Immature natural killer cell (primary cell): ENCODE measurements at regions not wholly inside any gene's neighbourhood (a gene's known extent, or its start where the extent isn't known, plus 50 kb on each side); places are given as distances from the start of the nearest gene placed in this dataset.

ENCODE experiments used
- DNase-seq, 3 donors: peaks; one replicate each; pipeline ENCODE4 v3.0.0; 2022; ENCODE audit warnings: mixed read lengths in 1 of 3
- H3K27ac Mint-ChIP-seq, 6 donors: one replicate each; pipeline ENCODE4 v1.8.0; 2020; ENCODE audit warnings: mixed read lengths in 6 of 6, mild to moderate bottlenecking in 5 of 6, inconsistent platforms in 4 of 6, moderate library complexity in 3 of 6
- H3K27me3 Mint-ChIP-seq, 3 donors: one replicate each; pipeline ENCODE4 v1.8.0; 2020 to 2021; ENCODE audit warnings: low read depth in 3 of 3, mild to moderate bottlenecking in 3 of 3, mixed read lengths in 3 of 3, moderate library complexity in 3 of 3, inconsistent platforms in 1 of 3
- H3K36me3 Mint-ChIP-seq, 3 donors: one replicate each; pipeline ENCODE4 v1.8.0; 2020; ENCODE audit warnings: mixed read lengths in 3 of 3, inconsistent platforms in 2 of 3, mild to moderate bottlenecking in 2 of 3
- H3K4me1 Mint-ChIP-seq, 2 donors: one replicate each; pipeline ENCODE4 v1.8.0; 2020; ENCODE audit warnings: inconsistent platforms in 2 of 2, mild to moderate bottlenecking in 2 of 2, mixed read lengths in 2 of 2, moderate library complexity in 1 of 2
- H3K4me3 Mint-ChIP-seq, 5 donors: one replicate each; pipeline ENCODE4 v1.8.0; 2020; ENCODE audit warnings: mild to moderate bottlenecking in 5 of 5, mixed read lengths in 5 of 5, inconsistent platforms in 3 of 5, moderate library complexity in 3 of 5
- H3K9me3 Mint-ChIP-seq, 6 donors: one replicate each; pipeline ENCODE4 v1.8.0; 2020; ENCODE audit warnings: mild to moderate bottlenecking in 6 of 6, mixed read lengths in 6 of 6, inconsistent platforms in 4 of 6, moderate library complexity in 3 of 6

DNA sequence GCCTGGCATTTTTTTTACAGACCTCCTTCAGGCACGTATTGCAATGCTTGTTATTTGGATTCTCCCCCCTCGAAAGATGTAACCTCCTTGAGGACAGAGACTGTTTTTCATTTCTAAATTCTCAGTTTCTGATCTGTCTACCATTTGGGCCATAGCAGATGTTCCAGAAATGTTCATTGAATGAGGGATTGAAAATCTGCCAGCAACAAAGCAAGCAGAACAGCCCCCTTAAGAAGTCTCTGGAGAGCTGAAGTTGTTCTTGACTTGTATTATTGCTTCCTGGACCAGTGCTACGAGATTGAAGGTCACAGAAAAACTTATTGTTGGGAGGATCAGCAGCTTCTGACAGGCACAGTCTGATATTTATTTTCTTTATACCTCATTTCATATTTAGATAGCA is 355.5 kb downstream of the EPHA4 start:
- H3K36me3 Mint-ChIP-seq: no peaks in the 10 kb centered on the region
- no peak overlapping the region for H3K27ac Mint-ChIP-seq
- H3K4me3 Mint-ChIP-seq: no peak overlapping the region
- H3K27me3 Mint-ChIP-seq: peaks cover 1 to 5% (median 1%) of the 10 kb centered on the region in 3 donors
- peaks cover 0 to 2% (median 0%) of the 10 kb centered on the region in 6 donors for H3K9me3 Mint-ChIP-seq
- H3K4me1 Mint-ChIP-seq: no peaks in the 10 kb centered on the region
- DNase-seq: no peak

DNA sequence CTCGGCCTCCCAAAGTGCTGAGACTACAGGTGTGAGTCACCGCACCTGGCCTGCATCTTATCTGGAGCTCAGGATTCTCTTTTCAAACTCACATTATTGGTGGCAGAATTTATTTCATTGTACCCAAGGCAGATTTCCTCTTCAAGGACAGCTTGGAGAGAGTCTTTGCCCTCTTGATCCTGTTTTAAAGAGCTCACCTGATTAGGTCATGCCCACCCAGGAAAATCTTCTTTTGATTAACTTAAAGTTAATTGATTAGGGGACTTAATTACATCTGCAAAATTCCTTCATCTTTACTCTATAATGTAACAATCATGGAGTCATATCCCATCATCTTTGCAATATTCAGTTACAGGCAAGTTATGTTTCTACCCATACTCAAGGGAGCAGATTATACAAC is 346.4 kb downstream of the EPHA4 start:
- Mint-ChIP-seq H3K4me1 (no peaks in the 10 kb centered on the region), H3K36me3 (no peaks in the 10 kb centered on the region), H3K27ac (no peak overlapping the region), H3K9me3 (no peaks in the 10 kb centered on the region), H3K4me3 (no peak overlapping the region), H3K27me3 (peaks cover 0 to 5% (median 2%) of the 10 kb centered on the region in 3 donors)
- no peak for DNase-seq

DNA sequence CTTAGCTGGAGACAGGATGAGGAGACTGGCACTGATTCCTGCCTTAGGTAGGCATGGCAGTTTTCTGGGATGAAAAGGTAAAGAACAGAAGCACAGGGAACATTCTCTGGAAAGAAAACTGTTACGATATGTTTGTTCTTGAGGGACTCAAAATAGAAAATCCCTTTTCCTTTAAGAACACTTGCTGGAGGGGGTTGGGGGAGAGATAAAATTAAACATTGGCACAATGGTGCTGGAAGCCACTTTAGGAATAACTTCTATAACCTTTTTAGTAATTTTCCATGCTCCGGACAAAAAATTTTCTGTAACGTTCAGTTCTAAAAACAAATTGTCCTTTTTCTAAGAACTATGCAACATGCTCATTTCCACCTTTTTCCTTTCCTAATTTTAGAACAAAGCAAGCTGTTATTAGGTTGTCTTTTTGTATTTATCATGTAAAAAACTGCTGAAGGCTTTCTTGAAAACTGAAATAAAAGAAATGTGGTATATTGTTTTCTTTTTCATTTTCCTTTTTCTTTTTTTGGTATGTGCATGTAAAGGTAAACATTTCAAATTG is 343.8 kb downstream of the EPHA4 start:
- Mint-ChIP-seq H3K4me1 (no peaks in the 10 kb centered on the region), H3K27me3 (peaks cover 0 to 5% (median 0%) of the 10 kb centered on the region in 3 donors), H3K36me3 (no peaks in the 10 kb centered on the region), H3K9me3 (no peaks in the 10 kb centered on the region), H3K4me3 (no peak overlapping the region), H3K27ac (no peak overlapping the region)
- no peak for DNase-seq

DNA sequence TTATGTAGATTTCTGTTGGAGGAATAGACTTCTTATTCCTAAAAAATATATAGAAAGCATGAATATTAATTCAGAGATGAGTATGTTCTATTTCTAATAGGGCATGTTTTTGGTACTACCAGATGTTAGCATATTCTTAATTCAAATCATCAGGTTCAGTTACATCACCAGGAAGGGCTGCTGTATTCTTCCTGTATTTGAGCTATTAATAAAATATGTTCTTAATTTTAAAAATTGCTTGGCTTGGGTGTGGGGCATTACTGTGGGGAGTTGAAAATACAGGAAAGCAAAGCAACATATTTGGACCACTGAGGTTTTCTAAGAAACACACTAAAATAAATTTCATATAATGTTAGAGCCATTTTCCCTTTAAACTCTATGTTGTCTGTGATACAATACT is 343.0 kb downstream of the EPHA4 start:
- Mint-ChIP-seq H3K27me3 (peaks cover 0 to 5% (median 0%) of the 10 kb centered on the region in 3 donors), H3K4me1 (no peaks in the 10 kb centered on the region), H3K4me3 (no peak overlapping the region)

DNA sequence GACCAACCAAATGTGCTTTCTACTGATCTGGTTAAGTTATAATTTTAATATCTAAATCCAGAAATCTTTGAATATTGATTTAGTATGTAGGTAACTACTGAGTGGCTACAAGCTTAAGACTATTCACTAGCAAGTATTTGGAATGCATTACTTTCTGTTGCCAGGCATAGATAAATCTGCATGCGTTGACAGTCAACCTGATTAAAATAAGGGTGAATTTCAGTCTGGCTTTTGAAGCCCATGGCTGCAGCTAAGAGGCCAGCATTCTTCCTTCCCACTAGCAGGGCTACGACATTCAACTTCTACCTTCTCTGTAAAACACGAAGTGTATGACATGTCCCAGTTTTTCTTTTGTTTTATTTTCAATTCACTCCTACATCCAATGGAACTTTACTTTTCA is 340.6 kb downstream of the EPHA4 start:
- H3K4me1 Mint-ChIP-seq: no peaks in the 10 kb centered on the region
- DNase-seq: no peak
- H3K9me3 Mint-ChIP-seq: no peaks in the 10 kb centered on the region
- H3K4me3 Mint-ChIP-seq: no peak overlapping the region
- H3K27ac Mint-ChIP-seq: no peak overlapping the region
- H3K27me3 Mint-ChIP-seq: peaks cover 0 to 9% (median 0%) of the 10 kb centered on the region in 3 donors
- H3K36me3 Mint-ChIP-seq: no peaks in the 10 kb centered on the region

More for the DNA sequence above, 343.0 kb downstream of the EPHA4 start:
- H3K27ac Mint-ChIP-seq: no peak overlapping the region
- H3K9me3 Mint-ChIP-seq: no peaks in the 10 kb centered on the region
- DNase-seq: no peak
- no peaks in the 10 kb centered on the region for H3K36me3 Mint-ChIP-seq

DNA sequence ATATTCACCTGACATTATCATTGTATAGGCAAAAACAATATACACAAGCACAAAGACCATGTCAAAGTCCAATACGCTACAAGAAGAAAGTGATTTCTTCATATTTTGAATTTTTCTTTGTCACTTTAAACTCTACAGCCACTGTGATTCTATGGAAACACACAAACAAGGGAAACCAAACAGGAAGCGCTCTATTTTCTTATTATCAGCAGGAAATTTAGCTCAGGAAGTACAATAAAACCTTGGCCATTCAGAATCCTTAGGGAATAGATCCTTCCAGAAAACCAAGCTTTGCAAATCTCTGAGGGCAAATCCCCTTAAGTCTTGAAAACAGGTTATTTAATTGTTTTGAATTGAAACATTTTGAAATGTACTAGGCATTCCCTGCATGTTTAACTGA is 336.2 kb downstream of the EPHA4 start:
- peaks cover 0 to 4% (median 0%) of the 10 kb centered on the region in 3 donors for H3K27me3 Mint-ChIP-seq
- no peak overlapping the region for H3K4me3 Mint-ChIP-seq
- DNase-seq: no peak
- no peak overlapping the region for H3K27ac Mint-ChIP-seq
- no peaks in the 10 kb centered on the region for H3K4me1 Mint-ChIP-seq
- H3K9me3 Mint-ChIP-seq: no peaks in the 10 kb centered on the region
- H3K36me3 Mint-ChIP-seq: no peaks in the 10 kb centered on the region

DNA sequence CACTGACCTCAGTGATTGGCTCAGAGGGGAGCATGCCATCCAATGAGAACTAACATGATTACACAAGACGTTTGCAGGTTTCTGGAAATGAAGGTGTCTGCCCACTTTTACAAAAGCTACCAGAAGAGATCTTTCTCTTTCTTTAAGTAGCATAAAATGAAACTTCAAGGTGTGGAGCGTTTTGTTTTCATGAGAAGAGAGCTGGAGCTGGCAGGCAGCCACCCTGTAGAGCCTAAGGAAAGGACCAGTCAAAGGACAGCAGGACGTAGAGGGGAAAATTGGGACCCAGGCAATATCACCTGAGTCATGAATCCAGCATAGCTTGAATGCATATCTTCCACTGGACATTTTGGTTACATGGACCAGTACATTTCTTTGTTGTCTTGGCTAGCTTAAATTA is 331.0 kb downstream of the EPHA4 start:
- Mint-ChIP-seq H3K36me3 (no peaks in the 10 kb centered on the region), H3K9me3 (no peaks in the 10 kb centered on the region), H3K4me1 (no peaks in the 10 kb centered on the region), H3K27me3 (peaks cover 0 to 3% (median 0%) of the 10 kb centered on the region in 3 donors), H3K4me3 (no peak overlapping the region), H3K27ac (no peak overlapping the region)
- DNase-seq: no peak

DNA sequence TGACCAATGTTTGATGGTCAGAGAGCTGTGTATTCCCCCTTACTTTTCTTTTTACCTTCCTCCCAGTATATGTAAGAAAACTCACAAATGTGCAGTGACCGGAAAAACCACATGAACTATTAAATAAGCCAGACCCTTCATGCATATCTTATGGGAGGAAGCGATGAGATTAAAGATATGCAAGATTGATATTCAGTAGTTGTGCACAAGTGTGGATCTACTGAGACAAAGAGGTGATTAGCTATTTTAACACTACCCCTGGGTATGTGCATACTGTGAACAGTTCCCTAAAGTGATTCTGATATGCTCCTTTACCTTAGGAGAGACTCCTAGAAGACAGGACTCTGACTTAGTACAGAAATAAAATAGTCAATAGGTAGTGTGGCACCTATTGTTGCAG is 328.3 kb downstream of the EPHA4 start:
- Mint-ChIP-seq H3K4me1 (no peaks in the 10 kb centered on the region), H3K27me3 (peaks cover 0 to 7% (median 1%) of the 10 kb centered on the region in 3 donors), H3K4me3 (no peak overlapping the region), H3K36me3 (no peaks in the 10 kb centered on the region), H3K9me3 (peaks cover 0 to 2% (median 0%) of the 10 kb centered on the region in 6 donors), H3K27ac (no peak overlapping the region)
- no peak for DNase-seq

DNA sequence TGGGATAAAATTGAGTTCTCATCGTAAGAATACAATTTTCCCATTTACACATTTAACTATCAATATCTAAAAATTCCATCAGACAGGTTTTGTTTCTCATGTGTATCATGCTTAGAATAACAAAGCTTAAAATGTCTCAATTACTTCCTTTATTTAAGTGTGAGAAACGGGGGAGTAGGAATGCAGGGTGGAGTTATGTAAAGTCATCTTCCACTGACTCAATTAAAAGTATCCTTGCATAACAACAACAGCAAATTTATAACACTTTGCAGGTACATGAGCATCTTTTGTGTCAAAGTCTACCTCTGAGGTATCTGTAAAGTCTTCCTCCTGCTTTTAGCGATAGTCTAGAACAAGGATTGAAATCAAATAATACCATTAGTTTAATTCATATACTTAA is 327.1 kb downstream of the EPHA4 start:
- DNase-seq: no peak
- Mint-ChIP-seq H3K27ac (no peak overlapping the region), H3K9me3 (peaks cover 0 to 4% (median 0%) of the 10 kb centered on the region in 6 donors), H3K4me3 (no peak overlapping the region), H3K36me3 (no peaks in the 10 kb centered on the region), H3K4me1 (no peaks in the 10 kb centered on the region), H3K27me3 (peaks cover 0 to 8% (median 1%) of the 10 kb centered on the region in 3 donors)

DNA sequence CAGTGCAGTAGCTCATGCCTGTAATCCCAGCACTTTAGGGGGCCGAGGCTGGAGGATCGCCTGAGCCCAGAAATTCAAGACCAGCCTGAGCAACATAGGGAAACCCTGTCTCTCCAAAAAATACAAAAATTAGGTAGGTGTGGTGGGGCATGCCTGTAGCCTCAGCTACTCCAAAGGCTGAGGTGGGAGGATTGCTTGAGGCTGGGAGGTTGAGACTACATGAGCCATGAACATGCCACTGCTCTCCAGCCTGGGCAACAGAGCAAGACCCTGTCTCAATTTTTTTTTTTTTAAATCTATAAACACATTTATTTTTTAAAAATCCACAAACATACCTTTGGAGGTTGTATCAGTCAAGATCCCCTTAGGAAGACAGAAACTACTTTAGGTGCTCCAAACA is 326.3 kb downstream of the EPHA4 start:
- Mint-ChIP-seq H3K27ac (no peak overlapping the region), H3K4me3 (no peak overlapping the region), H3K36me3 (no peaks in the 10 kb centered on the region), H3K9me3 (peaks cover 0 to 4% (median 0%) of the 10 kb centered on the region in 6 donors), H3K4me1 (no peaks in the 10 kb centered on the region), H3K27me3 (peaks cover 0 to 8% (median 1%) of the 10 kb centered on the region in 3 donors)
- DNase-seq: no peak

DNA sequence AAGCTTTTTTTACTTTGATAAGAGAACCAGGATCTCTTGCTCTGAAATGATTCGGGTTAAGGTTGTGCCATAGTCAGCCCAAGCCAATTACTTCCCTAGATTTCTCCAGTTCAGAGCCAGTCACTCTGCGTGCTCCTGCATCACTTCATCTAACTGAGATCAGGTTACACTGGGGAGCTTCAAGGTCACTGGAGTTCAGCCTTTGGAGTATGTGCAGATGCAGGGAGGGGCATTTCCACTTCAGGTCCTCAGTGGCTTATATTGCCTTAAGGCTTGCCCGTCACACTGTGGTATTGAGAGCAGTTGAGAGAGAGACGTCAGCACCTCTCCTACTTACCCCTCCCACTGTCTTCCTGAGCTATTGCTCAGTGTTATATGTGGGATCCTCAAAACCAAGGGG is 317.8 kb downstream of the EPHA4 start:
- Mint-ChIP-seq H3K36me3 (no peaks in the 10 kb centered on the region), H3K27me3 (peaks cover 0 to 3% (median 2%) of the 10 kb centered on the region in 3 donors), H3K4me1 (no peaks in the 10 kb centered on the region), H3K4me3 (no peak overlapping the region), H3K9me3 (peaks cover 0 to 4% (median 0%) of the 10 kb centered on the region in 6 donors), H3K27ac (no peak overlapping the region)
- DNase-seq: no peak

DNA sequence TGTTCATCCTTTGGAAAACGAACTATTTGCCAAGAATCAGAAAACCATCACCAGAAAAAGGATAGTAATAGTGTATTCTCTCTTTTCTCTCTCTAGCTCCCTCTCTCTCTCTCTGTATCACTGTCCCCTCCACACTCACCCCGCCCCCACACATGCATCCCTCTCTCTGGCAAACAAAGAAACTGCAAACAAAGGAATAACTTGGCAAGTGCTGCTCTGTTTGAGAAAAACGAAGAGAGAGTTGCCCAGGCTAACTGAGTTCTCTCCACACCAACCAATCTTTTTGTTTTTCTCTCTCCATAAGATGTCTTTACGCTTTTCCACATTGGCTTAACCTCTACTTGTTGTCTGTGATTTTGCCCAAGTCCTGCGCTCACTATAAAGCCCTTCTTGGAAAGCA is 316.2 kb downstream of the EPHA4 start:
- Mint-ChIP-seq H3K4me3 (no peak overlapping the region), H3K27me3 (peaks cover 0 to 3% (median 2%) of the 10 kb centered on the region in 3 donors), H3K36me3 (no peaks in the 10 kb centered on the region), H3K27ac (no peak overlapping the region), H3K9me3 (peaks cover 0 to 3% (median 0%) of the 10 kb centered on the region in 6 donors), H3K4me1 (no peaks in the 10 kb centered on the region)
- no peak for DNase-seq

DNA sequence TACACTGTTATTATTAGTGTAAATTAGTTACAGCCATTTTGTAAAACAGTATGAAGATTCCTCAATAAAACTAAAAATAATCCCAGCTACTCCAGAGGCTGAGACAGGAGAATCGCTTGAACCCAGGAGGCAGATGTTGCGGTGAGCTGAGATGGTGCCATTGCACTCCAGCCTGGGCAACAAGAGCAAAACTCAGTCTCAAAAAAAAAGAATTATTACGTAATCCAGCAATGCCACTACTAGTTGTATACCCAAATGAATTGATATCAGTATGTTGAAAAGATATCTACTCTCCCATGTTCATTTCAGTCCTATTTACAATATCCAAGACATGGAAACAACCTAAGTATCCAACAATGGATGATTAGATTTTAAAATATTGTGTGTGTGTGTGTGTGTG is 313.6 kb downstream of the EPHA4 start:
- H3K27ac Mint-ChIP-seq: no peak overlapping the region
- H3K27me3 Mint-ChIP-seq: peaks cover 2 to 7% (median 3%) of the 10 kb centered on the region in 3 donors
- no peaks in the 10 kb centered on the region for H3K4me1 Mint-ChIP-seq
- DNase-seq: no peak
- H3K36me3 Mint-ChIP-seq: no peaks in the 10 kb centered on the region
- peaks cover 0 to 3% (median 0%) of the 10 kb centered on the region in 6 donors for H3K9me3 Mint-ChIP-seq
- no peak overlapping the region for H3K4me3 Mint-ChIP-seq

DNA sequence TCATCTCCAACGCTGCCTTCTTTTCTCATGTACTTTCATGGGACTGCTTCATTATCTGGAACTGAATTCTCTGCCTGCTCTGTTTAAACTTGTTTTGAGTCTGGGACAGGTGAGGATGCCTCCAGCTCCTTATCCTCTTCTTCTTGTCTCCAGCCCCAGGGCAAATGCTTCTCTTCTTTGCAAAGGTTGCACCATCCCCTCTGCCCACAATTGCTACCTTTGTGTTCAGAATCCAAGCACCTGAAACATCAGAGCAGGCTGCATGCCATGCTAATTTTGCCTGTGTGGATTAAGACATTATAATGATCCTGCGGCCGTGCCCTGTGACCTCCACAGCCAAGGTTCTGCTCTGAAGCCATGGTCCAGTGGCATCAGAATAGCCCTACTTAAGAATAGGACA is 309.5 kb downstream of the EPHA4 start:
- DNase-seq: no peak
- H3K9me3 Mint-ChIP-seq: no peaks in the 10 kb centered on the region
- no peak overlapping the region for H3K4me3 Mint-ChIP-seq
- H3K36me3 Mint-ChIP-seq: no peaks in the 10 kb centered on the region
- H3K27ac Mint-ChIP-seq: no peak overlapping the region
- no peaks in the 10 kb centered on the region for H3K4me1 Mint-ChIP-seq
- peaks cover 2 to 16% (median 8%) of the 10 kb centered on the region in 3 donors for H3K27me3 Mint-ChIP-seq

DNA sequence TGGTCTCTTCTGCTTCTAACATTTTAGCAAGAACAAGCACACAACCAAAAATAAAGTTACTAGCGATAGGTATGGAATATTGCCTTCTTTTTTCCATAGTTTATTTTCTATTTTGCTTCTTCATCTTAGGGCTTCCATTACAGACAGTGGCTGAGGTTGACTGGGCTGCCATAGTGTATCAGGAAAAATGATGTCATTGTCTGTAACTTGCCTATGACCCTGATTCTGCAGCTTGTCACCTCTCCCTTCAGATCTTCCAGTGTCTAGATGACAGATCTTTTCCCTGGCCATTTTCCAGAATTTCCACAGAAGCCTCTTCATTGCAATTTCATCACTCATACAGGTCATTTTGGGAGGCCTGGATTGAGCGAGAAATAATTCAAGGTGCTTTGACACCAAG is 308.5 kb downstream of the EPHA4 start:
- H3K27me3 Mint-ChIP-seq: peaks cover 2 to 18% (median 8%) of the 10 kb centered on the region in 3 donors
- H3K4me3 Mint-ChIP-seq: no peak overlapping the region
- H3K27ac Mint-ChIP-seq: no peak overlapping the region
- H3K4me1 Mint-ChIP-seq: no peaks in the 10 kb centered on the region
- no peak for DNase-seq
- no peaks in the 10 kb centered on the region for H3K36me3 Mint-ChIP-seq
- H3K9me3 Mint-ChIP-seq: no peaks in the 10 kb centered on the region
